Epithelial cell of proximal tubule (primary cell): ENCODE measurements at regions not wholly inside any gene's neighbourhood (a gene's known extent, or its start where the extent isn't known, plus 50 kb on each side); places are given as distances from the start of the nearest gene placed in this dataset.

Experiments
- DNase-seq: peaks from one replicate; pipeline ENCODE4 v3.0.0-alpha.2; 2011; ENCODE audit warnings: low read depth
- H3K4me3 ChIP-seq: 2 replicates; pipeline ENCODE4 v1.5.1; 2011; ENCODE audit warnings: low read depth, mild to moderate bottlenecking, low read length
- CTCF ChIP-seq: conservative IDR thresholded peaks from 2 replicates; pipeline ENCODE4 v1.5.1; 2012; ENCODE audit warnings: low read depth, mild to moderate bottlenecking, low read length

GRCh38 chr12:19847294-19848059, 408.2 kb downstream of the AEBP2 start:
- H3K4me3 ChIP-seq, result no peak overlapping the region
- no peak for TF ChIP-seq CTCF
- no peak for DNase-seq

- H3K4me3 ChIP-seq, result no peak overlapping the region
- TF ChIP-seq CTCF, result no peak
- DNase-seq, result no peak
These were observed 409.1 kb downstream of the AEBP2 start for GRCh38 chr12:19848421-19848820.

- H3K4me3 ChIP-seq, result no peak overlapping the region
- no peak for DNase-seq
- no peak for TF ChIP-seq CTCF
These were observed 409.9 kb downstream of the AEBP2 start for GRCh38 chr12:19849208-19849607.

GRCh38 chr12:19850346-19851065, 411.2 kb downstream of the AEBP2 start:
- TF ChIP-seq CTCF, result no peak
- DNase-seq, result no peak

GRCh38 chr12:19852100-19852855, 413.0 kb downstream of the AEBP2 start:
- TF ChIP-seq CTCF, result no peak
- no peak overlapping the region for H3K4me3 ChIP-seq
- no peak for DNase-seq

More at GRCh38 chr12:19850346-19851065, 411.2 kb downstream of the AEBP2 start:
- H3K4me3 ChIP-seq, result no peak overlapping the region

- no peak overlapping the region for H3K4me3 ChIP-seq
- no peak for DNase-seq
- TF ChIP-seq CTCF, result no peak
These were observed 416.6 kb downstream of the AEBP2 start for GRCh38 chr12:19855851-19856250.
